ENCODE measurements at regions not wholly inside any gene's neighbourhood (a gene's known extent, or its start where the extent isn't known, plus 50 kb on each side); places are given as distances from the start of the nearest gene placed in this dataset.

GRCh38 chr5:173534664-173535063, 81.8 kb downstream of the BOD1 start:
- no peak for TF ChIP-seq CTCF (IDR thresholded peaks at IDR 0.05)
- TF ChIP-seq POLR2AphosphoS5 (IDR thresholded peaks at IDR 0.05) = no peak
- no peak for TF ChIP-seq EP300 (IDR thresholded peaks at IDR 0.05)
- no peak for TF ChIP-seq POLR2A (IDR thresholded peaks at IDR 0.05)

All from stomach (tissue), 4 donors.